SK-N-SH (cell line): ENCODE measurements at regions not wholly inside any gene's neighbourhood (a gene's known extent, or its start where the extent isn't known, plus 50 kb on each side); places are given as distances from the start of the nearest gene placed in this dataset.
A peak's percentile ranks its signal among the peaks of the same experiment; 100 is the strongest.

Experiments used
- CTCF ChIA-PET: fragments of 300-600, 350-600 bp; formaldehyde crosslinking; extraction: SDS; loops from one replicate; lab custom pipeline; 2021; lab: Yijun Ruan, JAX
- POLR2A ChIA-PET: fragments of 350-600 bp; sonication (Branson Sonifier 250); formaldehyde crosslinking; extraction: SDS; loops from one replicate; lab custom pipeline; 2020; ENCODE audit warnings: antibody characterized with exemption, inconsistent platforms; lab: Yijun Ruan, JAX
- DNase-seq: peaks from one replicate; pipeline ENCODE4 v3.0.0; 2012
- H2AFZ ChIP-seq: fragments of 200-600 bp; sonication (generic); 2 replicates; pipeline ENCODE4 v1.8.1; 2016; ENCODE audit warnings: antibody characterized with exemption, mild to moderate bottlenecking, low read depth
- H3F3A ChIP-seq: fragments of 200-600 bp; sonication (generic); replicated peaks from 2 replicates; pipeline ENCODE3; 2016; ENCODE audit warnings: antibody characterized with exemption, mild to moderate bottlenecking; ENCODE audit not compliant: insufficient read depth
- H3K27ac ChIP-seq, 2 experiments: fragments of 200-500 bp in 1 of 2; fragments of 200-600 bp in 1 of 2; sonication (Bioruptor generic) in 1 of 2; sonication (generic), shearing (Covaris generic) in 1 of 2; 2 replicates each; pipeline versions ENCODE4 v1.5.1 to v1.6.1; 2014 to 2016; ENCODE audit warnings: low read depth in 2 of 2, inconsistent platforms in 1 of 2, low read length in 1 of 2, mild to moderate bottlenecking in 1 of 2, mixed read lengths in 1 of 2
- H3K27me3 ChIP-seq: fragments of 200-600 bp; sonication (generic), shearing (Covaris generic); 2 replicates; pipeline ENCODE4 v1.6.1; 2016; ENCODE audit warnings: mixed run types; ENCODE audit not compliant: insufficient read depth
- H3K36me3 ChIP-seq, 2 experiments: fragments of 200-500 bp in 1 of 2; fragments of 200-600 bp in 1 of 2; sonication (Bioruptor generic) in 1 of 2; sonication (generic) in 1 of 2; replicated peaks in 1 of 2; 2 replicates each; pipeline versions ENCODE3 to v1.5.1; 2014 to 2016; ENCODE audit warnings: low read length in 1 of 2, mild to moderate bottlenecking in 1 of 2; ENCODE audit not compliant: insufficient read depth in 2 of 2, control insufficient read depth in 1 of 2
- H3K4me1 ChIP-seq, 2 experiments: fragments of 200-500 bp in 1 of 2; fragments of 200-600 bp in 1 of 2; sonication (Bioruptor generic) in 1 of 2; sonication (generic), shearing (Covaris generic) in 1 of 2; 2 replicates each; pipeline versions ENCODE4 v1.5.1 to v1.6.1; 2014 to 2016; ENCODE audit warnings: low read depth in 1 of 2, low read length in 1 of 2, mixed run types in 1 of 2; ENCODE audit not compliant: insufficient read depth in 2 of 2, control insufficient read depth in 1 of 2
- H3K4me2 ChIP-seq: fragments of 200-600 bp; sonication (generic), shearing (Covaris generic); 2 replicates; pipeline ENCODE4 v1.6.1; 2017; ENCODE audit warnings: mixed run types
- H3K4me3 ChIP-seq, 2 experiments: fragments of 200-500 bp in 1 of 2; fragments of 200-600 bp in 1 of 2; sonication (Bioruptor generic) in 1 of 2; sonication (generic), shearing (Covaris generic) in 1 of 2; 2 replicates each; pipeline versions ENCODE4 v1.5.1 to v1.8.1; 2014 to 2016; ENCODE audit warnings: low read depth in 2 of 2, inconsistent platforms in 1 of 2, low read length in 1 of 2, mild to moderate bottlenecking in 1 of 2, mixed read lengths in 1 of 2, moderate library complexity in 1 of 2
- H3K79me2 ChIP-seq: fragments of 200-600 bp; sonication (generic); 2 replicates; pipeline ENCODE4 v1.8.1; 2017; ENCODE audit warnings: mild to moderate bottlenecking; ENCODE audit not compliant: insufficient read depth
- H3K9ac ChIP-seq: fragments of 200-600 bp; sonication (generic); 2 replicates; pipeline ENCODE4 v1.6.1; 2017; ENCODE audit warnings: mixed run types
- H3K9me2 ChIP-seq: fragments of 200-600 bp; sonication (generic); 2 replicates; pipeline ENCODE4 v1.6.1; 2017; ENCODE audit warnings: mixed run types
- H3K9me3 ChIP-seq: fragments of 200-600 bp; sonication (generic); 2 replicates; pipeline ENCODE4 v1.6.1; 2017; ENCODE audit warnings: mixed run types, mild to moderate bottlenecking, moderate library complexity
- H4K20me1 ChIP-seq: fragments of 200-600 bp; sonication (generic); 2 replicates; pipeline ENCODE4 v1.6.1; 2017; ENCODE audit warnings: mild to moderate bottlenecking, mixed run types; ENCODE audit not compliant: insufficient read depth
- CTCF ChIP-seq: fragments of 200-600 bp; sonication (generic); IDR thresholded peaks from 2 replicates; pipeline ENCODE4 v1.6.1; 2017; ENCODE audit warnings: antibody characterized with exemption, mild to moderate bottlenecking, moderate library complexity
- FOSL2 ChIP-seq: IDR thresholded peaks from 2 replicates; pipeline ENCODE4 v1.4.0; 2012; ENCODE audit warnings: low read depth, mild to moderate bottlenecking, moderate library complexity, borderline replicate concordance
- GATA2 ChIP-seq: sonication (generic); formaldehyde crosslinking; IDR thresholded peaks from 2 replicates; pipeline ENCODE4 v1.5.0; 2020; ENCODE audit warnings: mild to moderate bottlenecking, missing genetic modification reagents
- MAX ChIP-seq: IDR thresholded peaks from 2 replicates; pipeline ENCODE4 v1.4.0; 2012; ENCODE audit warnings: low read depth
- MXI1 ChIP-seq: IDR thresholded peaks from 2 replicates; pipeline ENCODE4 v1.6.1; 2012; ENCODE audit warnings: mild to moderate bottlenecking, low read depth, low read length, improper control_type of control experiment
- NRF1 ChIP-seq: IDR thresholded peaks from 2 replicates; pipeline ENCODE4 v1.6.1; 2012; ENCODE audit warnings: low read depth, mild to moderate bottlenecking, low read length
- POLR2AphosphoS5 ChIP-seq: IDR thresholded peaks from 2 replicates; pipeline ENCODE4 v1.6.1; 2012; ENCODE audit warnings: low read depth, low read length
- RAD21 ChIP-seq: IDR thresholded peaks from 2 replicates; pipeline ENCODE4 v1.6.1; 2012; ENCODE audit warnings: mild to moderate bottlenecking, low read length
- RFX5 ChIP-seq: IDR thresholded peaks from 2 replicates; pipeline ENCODE4 v1.6.1; 2012; ENCODE audit warnings: mild to moderate bottlenecking, improper control_type of control experiment, low read length
- SIN3A ChIP-seq: IDR thresholded peaks from 2 replicates; pipeline ENCODE4 v1.6.1; 2012; ENCODE audit warnings: low read depth, mild to moderate bottlenecking, low read length, moderate library complexity, borderline replicate concordance
- TCF12 ChIP-seq: IDR thresholded peaks from 2 replicates; pipeline ENCODE4 v1.4.0; 2012
- WGBS: methylation state at CpG from one replicate; pipeline ENCODE4 v1.1.6; 2017; ENCODE audit warnings: low lambda C conversion rate; 5-methylcytosine and 5-hydroxymethylcytosine counted together
- TF ChIP-seq, protein P1 (sequence below): fragments of 150-350 bp; IDR thresholded peaks from 2 replicates; pipeline ENCODE4 v1.6.1; 2016; ENCODE audit warnings: mild to moderate bottlenecking, low read depth, low read length
- TF ChIP-seq, protein P2 (sequence below): IDR thresholded peaks from 2 replicates; pipeline ENCODE4 v1.4.0; 2012; ENCODE audit warnings: low read depth, borderline replicate concordance

GRCh38 chr5:39660020-39660419 is 235.2 kb upstream of the DAB2 start:
- H3K79me2 ChIP-seq, result no peaks in the 10 kb centered on the region
- peaks cover 5% of the 10 kb centered on the region; the same call in 1 of the 2 replicates for H3K27me3 ChIP-seq

GRCh38 chr5:39658866-39659265 is 234.1 kb upstream of the DAB2 start:
- no peak for DNase-seq
- peaks cover 1% of the 10 kb centered on the region; the same call in 1 of the 2 replicates for H3K27me3 ChIP-seq
- H3K9ac ChIP-seq, result no peak overlapping the region
- no peak for TF ChIP-seq TCF12
- no peak for TF ChIP-seq MAX
- no peak for TF ChIP-seq MXI1
- no peak for TF ChIP-seq RAD21
- no peak for TF ChIP-seq CTCF
- TF ChIP-seq RFX5, result no peak
- TF ChIP-seq SIN3A, result no peak
- TF ChIP-seq, protein P1, sequence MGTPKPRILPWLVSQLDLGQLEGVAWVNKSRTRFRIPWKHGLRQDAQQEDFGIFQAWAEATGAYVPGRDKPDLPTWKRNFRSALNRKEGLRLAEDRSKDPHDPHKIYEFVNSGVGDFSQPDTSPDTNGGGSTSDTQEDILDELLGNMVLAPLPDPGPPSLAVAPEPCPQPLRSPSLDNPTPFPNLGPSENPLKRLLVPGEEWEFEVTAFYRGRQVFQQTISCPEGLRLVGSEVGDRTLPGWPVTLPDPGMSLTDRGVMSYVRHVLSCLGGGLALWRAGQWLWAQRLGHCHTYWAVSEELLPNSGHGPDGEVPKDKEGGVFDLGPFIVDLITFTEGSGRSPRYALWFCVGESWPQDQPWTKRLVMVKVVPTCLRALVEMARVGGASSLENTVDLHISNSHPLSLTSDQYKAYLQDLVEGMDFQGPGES, result no peak
- no peak for TF ChIP-seq FOSL2
- TF ChIP-seq NRF1, result no peak
- no peak for TF ChIP-seq GATA2
- TF ChIP-seq POLR2AphosphoS5, result no peak
- TF ChIP-seq, all 33 proteins: peak for 0
- Histone ChIP-seq H3K9me3 (no peaks in the 10 kb centered on the region), H3K27ac (no peak overlapping the region), H4K20me1 (no peaks in the 10 kb centered on the region), H3K36me3 (no peaks in the 10 kb centered on the region), H3F3A (no peaks in the 10 kb centered on the region), H2AFZ (no peak overlapping the region), H3K79me2 (no peaks in the 10 kb centered on the region), H3K9me2 (no peaks in the 10 kb centered on the region), H3K4me3 (peak overlapping the region in 1 of 2 experiments; percentile 38; a peak in 1 of 4 replicates), H3K4me1 (no peaks in the 10 kb centered on the region), H3K4me2 (peak overlapping the region; percentile 54; the same call in 1 of the 2 replicates)
- 9% methylated on average over 4 of the region's 4 CpGs for WGBS
- ChIA-PET POLR2A (no interaction called here), CTCF (no interaction called here)

More at GRCh38 chr5:39660020-39660419, 235.2 kb upstream of the DAB2 start:
- DNase-seq, result no peak
- TF ChIP-seq, protein P1, result no peak
- TF ChIP-seq, protein P2, sequence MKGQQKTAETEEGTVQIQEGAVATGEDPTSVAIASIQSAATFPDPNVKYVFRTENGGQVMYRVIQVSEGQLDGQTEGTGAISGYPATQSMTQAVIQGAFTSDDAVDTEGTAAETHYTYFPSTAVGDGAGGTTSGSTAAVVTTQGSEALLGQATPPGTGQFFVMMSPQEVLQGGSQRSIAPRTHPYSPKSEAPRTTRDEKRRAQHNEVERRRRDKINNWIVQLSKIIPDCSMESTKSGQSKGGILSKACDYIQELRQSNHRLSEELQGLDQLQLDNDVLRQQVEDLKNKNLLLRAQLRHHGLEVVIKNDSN, result no peak
- TF ChIP-seq FOSL2 (no peak), SIN3A (no peak)
- Histone ChIP-seq H3K4me1 (no peaks in the 10 kb centered on the region), H3K9me3 (no peaks in the 10 kb centered on the region), H3K9ac (no peak overlapping the region), H3F3A (no peaks in the 10 kb centered on the region), H3K4me3 (no peak overlapping the region), H3K27ac (no peak overlapping the region), H3K9me2 (no peaks in the 10 kb centered on the region), H2AFZ (no peak overlapping the region), H3K36me3 (no peaks in the 10 kb centered on the region), H3K4me2 (peak overlapping the region; percentile 54; the same call in 1 of the 2 replicates), H4K20me1 (no peaks in the 10 kb centered on the region)
- POLR2A ChIA-PET, result no interaction called here
- 6% methylated on average over 1 of the region's 1 CpG for WGBS
- CTCF ChIA-PET, result no interaction called here
